Body of pancreas (tissue), 4 donors: ENCODE measurements at regions not wholly inside any gene's neighbourhood (a gene's known extent, or its start where the extent isn't known, plus 50 kb on each side); places are given as distances from the start of the nearest gene placed in this dataset.
A peak's percentile ranks its signal among the peaks of the same experiment; 100 is the strongest.

Experiments used
- ATAC-seq: fragments of 150-250 bp; one replicate; pipeline ENCODE4 v1.9.1; 2016
- DNase-seq, 4 donors: peaks; one replicate each; pipeline ENCODE4 v3.0.0-alpha.2; 2019
- H3K27ac ChIP-seq, 4 donors: fragments of 200-600 bp; sonication (generic); 1 replicate in 3 of 4; 2 replicates in 1 of 4; pipeline versions ENCODE4 v1.5.1 to v1.6.1; 2016 to 2019; ENCODE audit warnings: mild to moderate bottlenecking in 1 of 4, mixed read lengths in 1 of 4, moderate library complexity in 1 of 4
- H3K27me3 ChIP-seq, 2 donors: fragments of 200-600 bp; sonication (generic); one replicate each; pipeline ENCODE4 v1.6.0; 2016; ENCODE audit warnings: mild to moderate bottlenecking in 1 of 2
- H3K36me3 ChIP-seq, 2 donors: fragments of 200-600 bp; sonication (generic); replicated peaks in 1 of 2; 2 replicates each; pipeline ENCODE4 v1.5.1; 2016; ENCODE audit warnings: low read depth in 2 of 2; ENCODE audit not compliant: insufficient read depth in 1 of 2
- H3K4me1 ChIP-seq: fragments of 200-600 bp; sonication (generic); one replicate; pipeline ENCODE4 v1.6.0; 2016
- H3K4me3 ChIP-seq, 2 donors: fragments of 200-600 bp; sonication (generic); 1 replicate in 1 of 2; 2 replicates in 1 of 2; pipeline ENCODE4 v1.5.1; 2016 to 2019
- H3K9me3 ChIP-seq, 3 donors: fragments of 200-600 bp; sonication (generic); 1 replicate in 2 of 3; 2 replicates in 1 of 3; pipeline ENCODE4 v1.5.1; 2016
- CTCF ChIP-seq, 7 experiments: fragments of 450-650 bp in 4 of 7; fragments of 200-600 bp in 3 of 7; sonication (generic) in 3 of 7; IDR thresholded peaks; one replicate each; pipeline ENCODE4 v1.5.1; 2016 to 2019; ENCODE audit warnings: antibody characterized with exemption in 7 of 7
- POLR2A ChIP-seq, 3 donors: fragments of 450-650 bp; IDR thresholded peaks; one replicate each; pipeline ENCODE4 v1.6.1; 2016; ENCODE audit warnings: antibody characterized with exemption in 3 of 3, mild to moderate bottlenecking in 2 of 3
- WGBS, 2 donors: methylation state at CpG; one replicate each; pipeline ENCODE4 v1.1.5; 2017; 5-methylcytosine and 5-hydroxymethylcytosine counted together
- intact Hi-C: fragments of 100-400 bp; cut with DNase I; formaldehyde crosslinking; loops from one replicate; pipeline ENCODE4 v1.15.1; 2023

- 83 to 85% methylated on average over 5 of the region's 5 CpGs for WGBS, 2 donors
- Histone ChIP-seq H3K4me1 (no peaks in the 10 kb centered on the region), H3K9me3 (no peaks in the 10 kb centered on the region), H3K4me3 (no peak overlapping the region), H3K36me3 (no peaks in the 10 kb centered on the region), H3K27ac (no peak overlapping the region), H3K27me3 (no peaks in the 10 kb centered on the region)
- intact Hi-C loops, result no loop called here
- no peak for TF ChIP-seq CTCF (IDR thresholded peaks at IDR 0.05)
- TF ChIP-seq POLR2A (IDR thresholded peaks at IDR 0.05), result no peak
- ATAC-seq (no peak), DNase-seq (peak in 1 of 4 donors; percentile 23)
Measured at GRCh38 chr13:32903720-32904119, 112.5 kb upstream of the KL start.

GRCh38 chr13:32904266-32904665, 112.0 kb upstream of the KL start:
- H3K36me3 ChIP-seq, result no peaks in the 10 kb centered on the region
- no peak for ATAC-seq

GRCh38 chr13:32905063-32905863, 111.0 kb upstream of the KL start:
- H3K9me3 ChIP-seq, result no peaks in the 10 kb centered on the region
- H3K4me3 ChIP-seq, result no peak overlapping the region
- no peak for ATAC-seq
- 58 to 68% methylated on average over 6 of the region's 6 CpGs for WGBS, 2 donors
- no peak for DNase-seq
- intact Hi-C loops, result no loop called here
- no peaks in the 10 kb centered on the region for H3K36me3 ChIP-seq
- H3K27ac ChIP-seq, result no peak overlapping the region
- H3K4me1 ChIP-seq, result no peaks in the 10 kb centered on the region
- TF ChIP-seq POLR2A (IDR thresholded peaks at IDR 0.05) (no peak), CTCF (IDR thresholded peaks at IDR 0.05) (no peak)
- H3K27me3 ChIP-seq, result no peaks in the 10 kb centered on the region

More at GRCh38 chr13:32904266-32904665, 112.0 kb upstream of the KL start:
- no peak overlapping the region for H3K27ac ChIP-seq
- TF ChIP-seq CTCF (IDR thresholded peaks at IDR 0.05) (no peak), POLR2A (IDR thresholded peaks at IDR 0.05) (no peak)
- no peaks in the 10 kb centered on the region for H3K4me1 ChIP-seq
- no peaks in the 10 kb centered on the region for H3K27me3 ChIP-seq
- intact Hi-C loops, result no loop called here
- WGBS, 2 donors, result 70 to 92% methylated on average over 2 of the region's 2 CpGs
- no peaks in the 10 kb centered on the region for H3K9me3 ChIP-seq
- no peak overlapping the region for H3K4me3 ChIP-seq
- DNase-seq, result no peak

- DNase-seq (peak in 3 of 4 donors; percentile 15 to 31 (median 20)), ATAC-seq (no peak)
- WGBS, 2 donors, result 55 to 60% methylated on average over 4 of the region's 4 CpGs
- Histone ChIP-seq H3K27me3 (no peaks in the 10 kb centered on the region), H3K9me3 (no peaks in the 10 kb centered on the region), H3K4me1 (no peaks in the 10 kb centered on the region), H3K4me3 (no peak overlapping the region), H3K27ac (no peak overlapping the region), H3K36me3 (no peaks in the 10 kb centered on the region)
- TF ChIP-seq POLR2A (IDR thresholded peaks at IDR 0.05) (no peak), CTCF (IDR thresholded peaks at IDR 0.05) (no peak)
- intact Hi-C loops, result no loop called here
Measured at GRCh38 chr13:32905864-32906180, 110.4 kb upstream of the KL start.

GRCh38 chr13:32907211-32907610, 109.0 kb upstream of the KL start:
- H3K27ac ChIP-seq, result no peak overlapping the region
- WGBS, 2 donors, result 91 to 95% methylated on average over 1 of the region's 1 CpG
- TF ChIP-seq POLR2A (IDR thresholded peaks at IDR 0.05) (no peak), CTCF (IDR thresholded peaks at IDR 0.05) (no peak)
- intact Hi-C loops, result no loop called here
- H3K4me3 ChIP-seq, result no peak overlapping the region
- H3K9me3 ChIP-seq, result no peaks in the 10 kb centered on the region
- DNase-seq (no peak), ATAC-seq (no peak)
- no peaks in the 10 kb centered on the region for H3K36me3 ChIP-seq
- no peaks in the 10 kb centered on the region for H3K4me1 ChIP-seq
- H3K27me3 ChIP-seq, result no peaks in the 10 kb centered on the region
